ENCODE measurements at regions not wholly inside any gene's neighbourhood (a gene's known extent, or its start where the extent isn't known, plus 50 kb on each side); places are given as distances from the start of the nearest gene placed in this dataset.

DNA sequence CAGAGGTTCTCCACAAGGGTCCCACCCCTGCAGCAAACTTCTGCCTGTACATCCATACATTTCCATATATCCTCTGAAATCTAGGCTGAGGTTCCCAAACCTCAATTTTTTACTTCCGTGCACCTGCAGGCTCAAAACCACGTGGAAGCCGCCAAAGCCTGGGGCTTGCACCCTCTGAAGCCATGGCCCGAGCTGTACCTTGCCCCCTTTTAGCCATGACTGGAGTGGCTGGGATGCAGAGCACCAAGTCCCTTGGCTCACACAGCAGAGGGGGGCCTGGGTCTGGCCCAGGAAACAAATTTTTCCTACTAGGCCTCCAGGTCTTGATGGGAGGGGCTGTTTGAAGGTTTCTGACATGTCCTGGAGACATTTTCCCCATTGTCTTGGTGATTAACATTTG is 84.4 kb downstream of the FSCB start:
- H3K36me3 ChIP-seq (ENCODE audit: control insufficient read depth, insufficient read depth, low read length), result no peaks in the 10 kb centered on the region
- no peak overlapping the region for H3K4me3 ChIP-seq (ENCODE audit: low read length)
- peaks cover 2% of the 10 kb centered on the region for H3K9me3 ChIP-seq (replicated peaks; ENCODE audit: control insufficient read depth, low read depth, low read length)
- DNase-seq, result no peak
- H3K27ac ChIP-seq (ENCODE audit: low read length), result no peak overlapping the region
- 88% methylated on average over 4 of the region's 4 CpGs for WGBS (ENCODE audit: insufficient coverage)
- H3K4me1 ChIP-seq (ENCODE audit: control insufficient read depth, insufficient read depth, low read length), result no peaks in the 10 kb centered on the region
- H3K27me3 ChIP-seq (ENCODE audit: control insufficient read depth, insufficient read depth, low read length), result no peaks in the 10 kb centered on the region

DNA sequence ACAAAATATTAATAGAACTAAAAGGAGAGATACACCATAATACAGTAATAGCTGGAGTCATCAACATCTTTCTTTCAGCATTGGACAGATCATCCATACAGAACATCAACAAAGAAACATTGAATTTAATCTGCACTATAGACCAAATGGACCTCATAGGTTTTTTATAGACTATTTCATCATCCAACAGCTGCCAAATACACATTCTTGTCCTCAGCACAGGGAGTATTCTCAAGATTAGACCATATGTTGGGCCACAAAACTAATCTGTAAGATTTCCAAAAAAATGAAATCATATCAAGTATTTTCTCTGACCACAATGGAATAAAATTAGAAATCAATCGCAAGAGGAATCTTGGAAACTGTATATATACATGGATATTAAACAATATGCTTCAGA is 86.9 kb downstream of the FSCB start:
- peak overlapping the region; percentile 32 for H3K27ac ChIP-seq (ENCODE audit: low read length)
- peak; percentile 95 for DNase-seq

DNA sequence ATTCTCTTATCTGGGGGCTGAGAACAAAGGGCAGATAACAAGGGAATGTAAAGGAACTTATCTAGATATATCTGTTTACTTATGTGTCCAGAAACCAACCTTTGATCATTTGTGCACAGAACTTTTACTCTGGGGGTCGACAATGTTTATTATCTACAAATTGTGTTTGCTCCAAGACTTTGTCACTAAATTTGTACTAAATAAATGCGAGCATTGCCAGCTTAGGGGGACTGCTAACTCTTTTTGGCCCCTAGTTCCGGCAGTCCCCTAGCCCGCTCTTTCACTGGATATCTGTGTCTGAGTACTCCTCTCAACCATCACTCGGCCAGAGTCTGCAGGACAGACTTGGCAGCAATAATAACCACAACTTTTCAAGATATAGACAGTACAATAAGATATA is 88.2 kb downstream of the FSCB start:
- WGBS (ENCODE audit: insufficient coverage), result 60% methylated on average over 1 of the region's 5 CpGs
- no peaks in the 10 kb centered on the region for H3K4me1 ChIP-seq (ENCODE audit: control insufficient read depth, insufficient read depth, low read length)

More for the DNA sequence above, 86.9 kb downstream of the FSCB start:
- Histone ChIP-seq H3K9me3 (replicated peaks; ENCODE audit: control insufficient read depth, low read depth, low read length) (peaks cover 2% of the 10 kb centered on the region), H3K4me3 (ENCODE audit: low read length) (no peak overlapping the region), H3K36me3 (ENCODE audit: control insufficient read depth, insufficient read depth, low read length) (no peaks in the 10 kb centered on the region), H3K27me3 (ENCODE audit: control insufficient read depth, insufficient read depth, low read length) (no peaks in the 10 kb centered on the region), H3K4me1 (ENCODE audit: control insufficient read depth, insufficient read depth, low read length) (no peaks in the 10 kb centered on the region)
- WGBS (ENCODE audit: insufficient coverage), result no CpG with 5 or more reads among the region's 1 CpG

DNA sequence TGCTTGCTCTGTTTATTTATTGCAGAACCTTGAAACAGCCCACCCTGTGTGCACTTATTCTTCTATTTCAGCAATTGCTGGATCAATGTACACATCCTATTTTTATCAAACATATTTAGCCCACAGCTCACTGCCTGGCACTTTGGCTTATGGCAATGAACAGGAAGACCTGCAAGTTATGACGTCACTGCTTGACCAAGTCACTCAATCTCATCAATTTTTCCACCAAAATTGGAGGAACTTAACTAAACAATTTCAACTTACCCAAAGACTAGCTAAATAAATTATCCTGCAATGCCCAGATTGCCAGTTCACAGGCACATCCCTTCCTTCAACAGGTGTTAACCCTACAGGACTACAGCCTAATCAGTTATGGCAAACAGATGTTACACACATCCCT is 89.3 kb downstream of the FSCB start:
- no peaks in the 10 kb centered on the region for H3K27me3 ChIP-seq (ENCODE audit: control insufficient read depth, insufficient read depth, low read length)
- no peak overlapping the region for H3K27ac ChIP-seq (ENCODE audit: low read length)
- no peak overlapping the region for H3K4me3 ChIP-seq (ENCODE audit: low read length)
- H3K4me1 ChIP-seq (ENCODE audit: control insufficient read depth, insufficient read depth, low read length), result no peaks in the 10 kb centered on the region
- 89% methylated on average over 1 of the region's 1 CpG for WGBS (ENCODE audit: insufficient coverage)
- peaks cover 2% of the 10 kb centered on the region for H3K9me3 ChIP-seq (replicated peaks; ENCODE audit: control insufficient read depth, low read depth, low read length)
- no peaks in the 10 kb centered on the region for H3K36me3 ChIP-seq (ENCODE audit: control insufficient read depth, insufficient read depth, low read length)
- no peak for DNase-seq

More for the DNA sequence above, 88.2 kb downstream of the FSCB start:
- Histone ChIP-seq H3K27me3 (ENCODE audit: control insufficient read depth, insufficient read depth, low read length) (no peaks in the 10 kb centered on the region), H3K27ac (ENCODE audit: low read length) (no peak overlapping the region), H3K36me3 (ENCODE audit: control insufficient read depth, insufficient read depth, low read length) (no peaks in the 10 kb centered on the region), H3K4me3 (ENCODE audit: low read length) (no peak overlapping the region), H3K9me3 (replicated peaks; ENCODE audit: control insufficient read depth, low read depth, low read length) (peaks cover 2% of the 10 kb centered on the region)
- DNase-seq, result no peak

DNA sequence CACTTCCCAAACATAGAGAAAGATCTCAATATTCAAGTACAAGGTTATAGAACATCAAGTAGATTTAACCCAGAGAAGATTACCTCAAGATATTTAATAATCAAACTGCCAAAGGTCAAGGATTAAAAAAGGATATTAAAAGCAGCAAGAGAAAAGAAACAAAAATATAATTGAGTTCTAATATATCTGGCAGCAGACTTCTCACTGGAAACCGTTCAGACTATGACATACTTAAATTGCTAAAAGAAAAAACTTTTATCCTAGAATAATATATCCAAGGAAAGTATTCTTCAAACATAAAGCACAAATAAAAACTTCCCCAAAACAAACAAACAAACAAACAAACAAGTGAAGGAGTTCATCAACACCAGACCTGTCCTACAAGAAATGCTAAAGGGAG is 92.4 kb downstream of the FSCB start:
- DNase-seq, result peak; percentile 68
- peaks cover 2% of the 10 kb centered on the region for H3K9me3 ChIP-seq (replicated peaks; ENCODE audit: control insufficient read depth, low read depth, low read length)
- H3K27me3 ChIP-seq (ENCODE audit: control insufficient read depth, insufficient read depth, low read length), result no peaks in the 10 kb centered on the region
- WGBS (ENCODE audit: insufficient coverage), result no CpG with 5 or more reads among the region's 1 CpG
- no peaks in the 10 kb centered on the region for H3K4me1 ChIP-seq (ENCODE audit: control insufficient read depth, insufficient read depth, low read length)
- no peaks in the 10 kb centered on the region for H3K36me3 ChIP-seq (ENCODE audit: control insufficient read depth, insufficient read depth, low read length)
- no peak overlapping the region for H3K27ac ChIP-seq (ENCODE audit: low read length)
- H3K4me3 ChIP-seq (ENCODE audit: low read length), result no peak overlapping the region

DNA sequence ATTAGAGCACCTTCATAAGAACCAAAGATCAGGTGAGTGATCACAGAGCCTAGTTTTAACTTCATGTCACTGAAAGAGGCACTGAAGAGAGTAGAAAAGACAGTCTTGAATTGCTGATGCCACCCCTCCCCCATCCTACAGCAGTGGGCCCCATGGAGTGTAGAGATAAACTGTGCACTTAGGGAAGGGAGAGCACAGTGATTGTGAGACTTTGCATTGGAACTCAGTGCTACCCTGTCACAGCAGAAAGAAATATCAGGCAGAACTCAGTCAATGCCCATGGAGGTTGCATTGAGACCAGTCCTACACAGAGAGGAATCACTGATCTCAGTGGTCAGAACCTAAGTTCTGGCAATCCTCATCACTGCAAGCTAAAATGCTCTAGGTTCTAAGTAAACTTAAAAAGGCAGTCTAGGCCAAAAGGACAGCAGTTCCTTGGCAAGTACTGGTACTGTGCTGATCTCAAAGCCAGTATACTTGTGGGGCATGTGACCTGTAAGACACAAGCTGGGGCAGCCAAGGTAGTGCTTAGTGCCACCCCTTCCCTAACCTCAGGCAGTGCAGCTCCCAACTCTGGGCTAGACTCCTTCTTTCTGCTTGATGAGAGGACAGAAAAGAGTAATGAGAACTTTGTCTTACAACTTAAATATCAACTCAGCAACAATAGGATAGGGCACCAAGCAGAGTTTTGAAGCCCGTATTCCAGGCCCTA is 94.1 kb downstream of the FSCB start:
- no peaks in the 10 kb centered on the region for H3K36me3 ChIP-seq (ENCODE audit: control insufficient read depth, insufficient read depth, low read length)
- H3K9me3 ChIP-seq (replicated peaks; ENCODE audit: control insufficient read depth, low read depth, low read length), result no peaks in the 10 kb centered on the region
- H3K4me3 ChIP-seq (ENCODE audit: low read length), result no peak overlapping the region
- H3K4me1 ChIP-seq (ENCODE audit: control insufficient read depth, insufficient read depth, low read length), result no peaks in the 10 kb centered on the region
- no CpG with 5 or more reads among the region's 1 CpG for WGBS (ENCODE audit: insufficient coverage)
- DNase-seq, result no peak
- H3K27ac ChIP-seq (ENCODE audit: low read length), result no peak overlapping the region
- no peaks in the 10 kb centered on the region for H3K27me3 ChIP-seq (ENCODE audit: control insufficient read depth, insufficient read depth, low read length)

DNA sequence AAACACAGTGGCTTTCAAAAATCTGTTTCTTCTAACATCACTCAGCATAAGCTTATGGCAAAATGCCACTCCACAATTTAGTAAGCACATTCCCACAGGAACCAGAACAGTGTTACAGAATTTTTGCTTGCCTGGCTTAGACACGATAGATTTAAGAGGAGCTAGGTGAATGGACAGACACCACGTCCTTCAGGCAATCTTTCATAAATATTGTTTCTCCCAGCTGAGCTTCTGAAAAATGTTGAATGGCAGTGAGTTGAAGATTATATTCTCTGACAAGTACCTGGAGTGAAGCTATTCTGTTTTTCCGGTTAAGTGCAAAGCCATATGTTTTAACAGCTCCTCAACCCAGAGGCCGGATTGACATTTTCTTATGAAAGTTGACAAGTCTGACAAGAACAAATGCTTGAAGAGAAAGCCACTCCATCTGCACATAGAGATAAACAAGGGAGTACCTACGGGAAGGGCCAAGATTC is 102.0 kb downstream of the FSCB start:
- no peaks in the 10 kb centered on the region for H3K36me3 ChIP-seq (ENCODE audit: control insufficient read depth, insufficient read depth, low read length)
- H3K4me1 ChIP-seq (ENCODE audit: control insufficient read depth, insufficient read depth, low read length), result no peaks in the 10 kb centered on the region
- H3K27ac ChIP-seq (ENCODE audit: low read length), result no peak overlapping the region
- peak; percentile 64 for DNase-seq
- no peaks in the 10 kb centered on the region for H3K27me3 ChIP-seq (ENCODE audit: control insufficient read depth, insufficient read depth, low read length)
- no CpG with 5 or more reads among the region's 5 CpGs for WGBS (ENCODE audit: insufficient coverage)
- no peak overlapping the region for H3K4me3 ChIP-seq (ENCODE audit: low read length)
- H3K9me3 ChIP-seq (replicated peaks; ENCODE audit: control insufficient read depth, low read depth, low read length), result no peaks in the 10 kb centered on the region

DNA sequence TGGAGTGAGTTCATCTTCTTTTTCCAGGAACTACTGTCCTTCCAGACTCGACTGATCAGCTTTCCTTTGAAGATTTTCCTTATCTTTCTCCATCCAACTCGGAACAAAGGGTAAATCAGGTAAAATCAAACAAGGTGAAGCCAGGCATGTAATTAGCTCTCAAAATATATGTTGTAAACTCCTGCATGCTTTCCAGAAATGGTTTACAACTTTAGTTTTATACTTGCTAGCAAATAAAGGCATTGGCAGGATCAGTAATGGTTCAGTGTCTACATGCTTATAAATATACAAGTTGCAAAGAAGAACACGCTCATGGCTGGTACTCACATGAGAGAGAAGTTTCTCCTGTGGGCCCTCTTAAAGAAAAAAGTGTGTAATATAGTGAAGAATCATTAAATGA is 102.5 kb downstream of the FSCB start:
- Histone ChIP-seq H3K36me3 (ENCODE audit: control insufficient read depth, insufficient read depth, low read length) (no peaks in the 10 kb centered on the region), H3K27ac (ENCODE audit: low read length) (no peak overlapping the region), H3K4me3 (ENCODE audit: low read length) (no peak overlapping the region), H3K4me1 (ENCODE audit: control insufficient read depth, insufficient read depth, low read length) (no peaks in the 10 kb centered on the region), H3K27me3 (ENCODE audit: control insufficient read depth, insufficient read depth, low read length) (no peaks in the 10 kb centered on the region), H3K9me3 (replicated peaks; ENCODE audit: control insufficient read depth, low read depth, low read length) (no peaks in the 10 kb centered on the region)
- DNase-seq, result no peak
- WGBS (ENCODE audit: insufficient coverage), result no CpG with 5 or more reads among the region's 3 CpGs

DNA sequence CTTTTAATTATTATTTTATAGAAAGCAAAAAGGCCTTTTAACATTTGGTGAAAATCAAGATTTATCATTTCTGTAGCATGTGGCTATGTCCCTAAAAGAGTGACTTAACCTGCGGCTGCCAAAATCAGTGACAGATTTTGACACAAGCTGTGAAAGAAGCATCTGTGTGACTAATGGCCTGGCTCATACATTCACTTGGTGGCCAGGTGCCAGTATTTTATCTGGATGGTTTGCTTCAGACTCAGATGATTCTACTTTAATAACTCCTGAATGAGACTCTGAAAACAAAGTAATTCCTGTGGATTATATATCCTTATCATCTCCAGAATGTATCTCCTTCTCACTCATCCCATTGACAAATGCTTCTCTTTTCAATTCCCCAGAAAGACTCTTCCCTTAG is 103.0 kb downstream of the FSCB start:
- no CpG with 5 or more reads among the region's 1 CpG for WGBS (ENCODE audit: insufficient coverage)
- Histone ChIP-seq H3K4me1 (ENCODE audit: control insufficient read depth, insufficient read depth, low read length) (no peaks in the 10 kb centered on the region), H3K36me3 (ENCODE audit: control insufficient read depth, insufficient read depth, low read length) (no peaks in the 10 kb centered on the region), H3K27me3 (ENCODE audit: control insufficient read depth, insufficient read depth, low read length) (no peaks in the 10 kb centered on the region), H3K4me3 (ENCODE audit: low read length) (no peak overlapping the region), H3K9me3 (replicated peaks; ENCODE audit: control insufficient read depth, low read depth, low read length) (no peaks in the 10 kb centered on the region), H3K27ac (ENCODE audit: low read length) (no peak overlapping the region)
- DNase-seq, result peak; percentile 65

DNA sequence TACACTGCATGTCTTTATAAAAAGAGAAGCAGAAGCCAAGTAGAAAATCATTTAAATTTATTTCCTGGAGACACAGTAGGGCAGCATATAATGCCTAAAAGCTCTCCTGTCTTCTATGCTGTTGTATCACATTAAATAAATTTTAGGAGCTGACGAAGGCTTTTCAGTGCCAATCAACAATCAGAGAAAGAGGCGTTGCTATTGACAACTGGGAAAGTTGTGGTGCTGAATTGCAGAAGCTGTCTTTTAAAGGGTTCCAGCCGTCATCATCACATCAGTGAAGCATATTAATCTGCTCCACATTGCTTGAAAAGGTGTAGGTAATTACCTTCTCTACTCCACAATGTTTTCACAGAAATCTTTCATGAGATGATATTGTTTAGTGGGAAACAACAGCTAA is 103.9 kb downstream of the FSCB start:
- Histone ChIP-seq H3K36me3 (ENCODE audit: control insufficient read depth, insufficient read depth, low read length) (no peaks in the 10 kb centered on the region), H3K4me3 (ENCODE audit: low read length) (no peak overlapping the region), H3K27me3 (ENCODE audit: control insufficient read depth, insufficient read depth, low read length) (no peaks in the 10 kb centered on the region), H3K27ac (ENCODE audit: low read length) (no peak overlapping the region), H3K4me1 (ENCODE audit: control insufficient read depth, insufficient read depth, low read length) (no peaks in the 10 kb centered on the region), H3K9me3 (replicated peaks; ENCODE audit: control insufficient read depth, low read depth, low read length) (no peaks in the 10 kb centered on the region)
- WGBS (ENCODE audit: insufficient coverage), result no CpG with 5 or more reads among the region's 3 CpGs
- DNase-seq, result no peak

DNA sequence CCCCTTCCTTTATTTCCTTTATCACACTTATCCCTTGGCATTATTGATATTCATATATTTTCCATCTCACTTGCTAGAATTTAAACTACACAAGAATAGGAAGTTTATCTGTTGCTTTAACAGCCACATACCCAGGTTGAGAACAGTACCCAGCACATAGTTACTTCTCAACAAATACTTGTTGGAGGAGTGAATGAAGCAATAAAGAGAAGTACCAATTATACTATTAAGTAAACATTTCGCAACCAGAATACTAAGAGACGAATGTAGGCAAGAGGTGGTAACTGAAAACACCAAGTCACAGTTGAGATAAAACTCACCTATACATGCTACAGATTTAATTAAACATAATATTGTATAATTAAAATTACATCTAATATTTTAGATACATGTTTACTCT is 110.9 kb downstream of the FSCB start:
- Histone ChIP-seq H3K4me3 (ENCODE audit: low read length) (no peak overlapping the region), H3K9me3 (replicated peaks; ENCODE audit: control insufficient read depth, low read depth, low read length) (no peaks in the 10 kb centered on the region), H3K27ac (ENCODE audit: low read length) (no peak overlapping the region), H3K27me3 (ENCODE audit: control insufficient read depth, insufficient read depth, low read length) (no peaks in the 10 kb centered on the region), H3K4me1 (ENCODE audit: control insufficient read depth, insufficient read depth, low read length) (no peaks in the 10 kb centered on the region), H3K36me3 (ENCODE audit: control insufficient read depth, insufficient read depth, low read length) (no peaks in the 10 kb centered on the region)
- WGBS (ENCODE audit: insufficient coverage), result no CpG with 5 or more reads among the region's 2 CpGs
- DNase-seq, result no peak
